NCI-H2227 treated with DMSO at 0.1 percent for 48 hours (cell line): ENCODE measurements at regions not wholly inside any gene's neighbourhood (a gene's known extent, or its start where the extent isn't known, plus 50 kb on each side); places are given as distances from the start of the nearest gene placed in this dataset.
"Not testable (repeated sequence)": the region's sequence is repeated elsewhere in the genome, so short reads cannot be mapped to it uniquely, and the experiment has no call there.

Experiments
- DNase-seq: peaks from one replicate; lab custom pipeline; 2025; lab: John Stamatoyannopoulos, UW

DNA sequence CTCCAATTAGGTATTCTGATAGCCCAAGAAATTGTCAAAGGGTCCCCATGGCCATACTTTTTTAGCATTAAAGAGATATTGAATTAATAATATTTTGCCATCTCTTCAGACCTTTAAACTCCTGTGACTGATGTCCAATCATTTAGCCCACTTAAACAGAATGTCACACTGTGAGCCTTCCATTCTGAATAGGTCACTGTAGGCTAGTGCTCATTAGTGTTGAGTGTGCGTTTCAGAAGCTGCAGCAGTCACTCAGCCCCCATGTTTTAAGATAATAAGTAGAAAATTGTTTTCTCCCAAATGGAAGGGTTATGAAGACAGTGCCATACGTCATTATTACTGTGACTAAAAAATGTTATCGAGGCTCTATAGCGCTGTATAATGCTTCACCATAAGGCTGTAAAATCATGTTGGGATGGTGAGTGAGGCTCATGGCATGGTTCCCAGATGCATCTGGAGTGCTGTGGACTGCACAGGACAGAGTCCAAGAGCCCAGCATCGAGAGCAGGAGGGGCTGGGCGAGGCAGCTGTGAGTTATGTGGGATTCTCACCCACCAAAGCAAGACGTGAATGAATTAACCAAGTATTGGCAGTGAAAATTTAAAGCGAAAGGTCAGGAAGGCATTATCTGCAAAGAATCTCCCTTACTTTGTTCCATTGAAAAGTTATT is 2112.9 kb upstream of the WWC1 start:
- DNase-seq, result no peak

DNA sequence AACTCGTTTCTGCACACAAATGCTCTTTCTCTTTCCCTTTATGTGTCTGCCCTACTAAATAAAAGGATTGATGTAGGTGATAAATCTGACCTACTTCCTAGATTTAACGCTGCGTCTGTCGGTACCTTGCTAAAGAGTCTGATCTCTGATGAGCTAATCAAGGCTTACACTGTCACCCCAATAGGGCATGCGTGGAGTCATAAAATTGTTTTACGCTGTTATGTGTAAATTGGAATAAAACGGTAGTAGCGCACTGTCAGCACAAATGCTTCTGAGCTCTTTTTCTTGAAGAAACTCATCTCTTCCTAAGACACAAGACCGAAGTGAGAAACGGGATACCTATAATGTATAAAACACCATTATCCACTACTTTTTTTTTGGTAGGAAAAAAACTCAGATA is 2106.3 kb upstream of the WWC1 start:
- DNase-seq, result no peak

DNA sequence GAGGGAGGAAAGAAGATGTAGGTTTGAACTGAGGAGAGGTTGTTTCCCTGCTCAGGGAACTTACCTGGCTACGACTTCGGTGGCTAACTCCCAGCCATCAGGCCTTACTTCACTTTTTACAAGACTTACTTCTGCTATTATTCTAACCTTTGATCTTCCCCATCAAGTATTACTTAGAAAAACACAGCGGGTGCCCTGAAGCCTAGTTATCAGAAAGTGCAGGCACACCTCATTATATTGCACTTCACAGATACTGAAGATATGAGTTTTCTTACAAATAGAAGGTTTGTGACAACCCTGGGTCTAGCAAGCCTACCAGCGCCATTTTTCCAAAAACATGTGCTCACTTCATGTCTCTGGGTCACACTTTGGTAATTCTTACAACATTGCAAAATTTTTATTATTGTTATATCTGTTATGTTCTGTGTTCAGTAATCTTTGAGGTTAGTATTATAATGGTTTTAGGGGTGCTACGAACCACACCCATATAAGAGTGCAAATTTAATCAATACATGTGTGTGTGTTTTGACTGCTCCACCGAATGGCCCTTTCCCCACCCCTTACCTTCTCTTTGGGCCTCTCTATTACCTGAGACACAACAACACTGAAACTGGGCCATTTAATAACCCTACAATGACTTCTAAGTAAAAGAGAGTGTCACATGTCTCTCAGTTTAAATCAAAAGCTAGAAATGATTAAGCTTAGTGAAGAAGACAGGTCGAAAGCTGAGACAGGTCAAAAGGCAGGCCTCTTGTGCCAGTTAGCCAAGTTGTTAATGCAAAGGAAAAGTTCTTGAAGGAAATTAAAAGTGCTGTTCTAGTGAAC is 2102.7 kb upstream of the WWC1 start:
- DNase-seq, result no peak

DNA sequence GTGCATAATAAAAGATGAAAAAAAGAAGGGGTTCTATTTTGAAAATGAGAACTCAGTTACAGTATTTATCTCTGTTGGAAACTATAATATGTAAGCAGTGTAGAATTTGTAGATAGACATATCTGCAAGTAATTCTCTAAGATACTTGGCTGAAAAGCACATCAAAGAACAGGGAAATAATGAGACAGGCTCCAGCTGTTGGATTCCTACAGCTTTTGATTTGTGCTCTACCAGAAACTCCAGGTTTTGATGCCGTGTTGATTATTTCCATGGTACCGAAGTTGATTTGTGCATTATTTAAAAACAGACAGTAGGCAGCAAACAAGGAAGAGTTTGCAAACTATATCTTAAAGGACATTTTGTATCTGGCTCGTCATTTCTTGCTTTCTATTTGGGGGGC is 2098.7 kb upstream of the WWC1 start:
- no peak for DNase-seq

DNA sequence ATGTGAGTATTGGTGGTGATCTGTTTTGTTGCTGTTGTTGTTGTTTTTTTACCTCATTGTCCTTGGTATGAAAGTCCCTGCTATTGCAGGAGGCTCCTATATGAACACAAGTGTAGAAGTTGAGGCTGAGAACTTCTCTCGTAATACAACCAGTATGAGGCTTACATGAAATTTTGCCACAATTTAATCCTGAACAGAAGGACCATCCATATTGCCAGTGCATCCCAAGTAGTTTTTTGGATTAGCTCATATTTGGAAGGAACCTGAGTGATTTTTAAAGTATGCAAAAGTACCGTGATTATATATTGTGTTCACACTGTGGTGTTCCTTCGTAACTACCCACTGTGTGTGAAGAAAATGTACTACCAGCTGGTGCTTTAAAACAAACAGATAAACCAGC is 2095.5 kb upstream of the WWC1 start:
- DNase-seq, result no peak

DNA sequence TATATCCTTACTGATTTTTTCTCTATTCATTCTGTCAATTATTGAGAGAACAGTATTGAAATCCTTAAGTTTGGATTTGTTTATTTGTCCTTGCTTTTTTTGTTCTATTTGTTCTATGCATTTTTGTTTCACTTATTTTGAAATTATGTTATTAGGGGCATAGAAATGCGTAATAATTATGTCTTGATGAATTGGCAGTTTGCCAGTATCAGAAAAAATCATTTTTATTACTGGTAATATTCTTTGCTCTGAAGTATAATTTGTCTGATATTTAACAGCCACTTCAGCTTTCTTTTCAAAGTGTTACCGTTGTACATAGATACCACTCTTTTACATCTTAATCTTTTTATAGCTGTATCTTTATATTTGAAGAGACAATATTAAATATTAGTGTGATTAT is 2090.9 kb upstream of the WWC1 start:
- DNase-seq, result no peak

DNA sequence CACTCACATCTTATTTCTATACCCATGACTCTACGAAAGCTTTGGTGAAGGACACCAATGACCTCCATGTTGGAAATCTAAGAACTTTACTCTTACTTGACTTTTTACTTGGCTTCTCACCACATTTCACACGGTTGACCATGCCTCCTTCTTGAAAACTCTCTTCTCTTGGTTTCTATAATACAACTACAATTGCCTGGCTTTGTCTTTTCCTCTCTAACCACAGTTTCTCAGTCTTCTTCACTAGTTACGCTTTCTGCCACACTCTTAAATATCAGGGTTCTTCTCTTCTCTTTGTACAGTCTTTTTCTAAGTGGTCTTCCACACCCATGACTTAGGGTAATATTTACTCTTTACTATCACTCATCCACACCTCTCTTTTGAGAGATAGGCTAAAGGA is 2079.8 kb upstream of the WWC1 start:
- DNase-seq, result no peak

DNA sequence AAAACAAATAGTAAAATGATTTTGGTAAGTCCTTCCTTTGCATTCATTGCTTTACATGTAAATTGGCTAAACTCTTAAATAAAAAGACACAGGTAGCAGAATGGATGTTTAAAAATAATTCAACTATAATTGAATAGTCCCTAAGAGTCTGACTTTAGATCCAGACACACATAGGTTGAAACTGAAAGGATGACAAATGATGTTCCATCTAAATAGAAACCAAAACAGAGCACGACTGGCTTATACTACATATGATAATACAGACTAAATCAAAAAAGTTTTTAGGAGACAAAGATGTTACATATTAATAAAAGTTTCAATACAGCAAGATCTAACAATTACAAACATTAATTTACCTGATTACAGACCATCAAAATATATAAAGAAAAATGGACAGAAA is 2055.1 kb upstream of the WWC1 start:
- no peak for DNase-seq

DNA sequence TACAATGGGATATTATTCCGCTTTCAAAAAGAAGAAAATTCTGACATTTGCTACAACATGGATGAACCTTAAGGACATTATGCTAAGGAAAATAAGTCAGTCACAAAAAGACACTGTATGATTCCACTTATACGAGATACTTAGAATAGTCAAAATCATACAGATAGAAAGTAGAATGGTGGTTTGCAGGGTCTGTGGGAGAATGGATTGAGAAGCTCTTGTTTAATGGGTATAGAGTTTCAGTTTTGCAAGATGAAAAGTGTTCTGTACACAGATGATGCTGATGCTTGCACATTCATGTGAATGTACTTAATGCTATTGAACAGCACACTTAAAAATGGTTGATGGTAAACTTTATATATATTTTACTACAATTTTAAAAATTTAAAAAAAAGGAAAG is 2050.7 kb upstream of the WWC1 start:
- no peak for DNase-seq

DNA sequence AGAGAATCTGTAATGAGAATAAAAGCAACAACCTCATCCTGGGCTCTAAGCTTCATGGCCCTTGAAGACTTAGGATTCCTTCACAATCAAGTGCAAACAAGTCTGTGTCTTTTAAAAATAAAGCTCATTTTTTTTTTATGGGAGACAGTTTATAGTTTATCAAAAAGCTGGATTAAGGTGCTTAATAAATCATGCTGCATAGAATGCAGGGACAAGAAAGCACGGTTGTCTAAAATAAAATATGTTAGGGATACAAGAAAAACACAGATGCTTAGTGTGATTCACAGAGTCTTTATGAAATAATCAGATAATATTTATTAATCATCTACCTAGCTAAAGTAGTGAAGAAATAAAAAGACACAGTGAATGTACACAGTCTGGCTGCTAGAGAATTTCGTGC is 2045.9 kb upstream of the WWC1 start:
- no peak for DNase-seq

DNA sequence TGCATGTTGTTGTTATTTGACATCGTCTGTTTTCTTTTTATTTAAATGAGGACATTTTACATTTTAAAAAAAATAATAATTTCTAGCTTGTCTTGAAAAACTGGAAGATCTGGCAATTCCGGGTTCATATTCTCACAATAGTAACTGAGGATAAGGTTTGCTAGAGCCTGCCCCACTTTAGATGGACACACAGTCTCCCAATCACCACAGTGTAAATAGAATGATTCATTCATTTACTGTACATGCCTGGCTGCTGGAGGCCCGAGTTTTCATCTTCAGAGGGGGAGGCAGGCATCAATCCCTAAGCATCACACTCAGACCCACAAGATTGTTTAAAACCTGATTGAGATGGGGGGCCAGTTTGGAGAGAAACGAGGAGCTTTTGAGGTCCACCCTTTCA is 2039.7 kb upstream of the WWC1 start:
- DNase-seq, result no peak

DNA sequence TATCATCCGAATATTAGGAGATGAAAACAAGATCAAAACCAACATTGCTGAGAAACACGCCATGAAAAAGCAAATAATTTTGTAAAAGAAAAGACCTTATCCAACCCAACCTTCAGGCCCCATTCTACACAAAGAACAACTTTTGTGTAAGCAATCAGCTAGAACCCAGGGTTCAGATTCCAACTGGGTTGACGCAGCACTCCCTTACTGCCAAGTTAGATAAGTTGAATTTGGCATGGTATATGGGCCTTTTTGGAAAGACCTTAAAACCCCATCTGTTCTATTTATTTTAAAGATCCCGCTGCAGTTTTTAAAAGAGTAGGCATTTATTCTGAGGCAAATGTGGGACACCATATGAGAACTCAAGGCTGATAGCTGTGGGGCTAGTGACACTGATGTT is 2033.8 kb upstream of the WWC1 start:
- DNase-seq, result no peak

DNA sequence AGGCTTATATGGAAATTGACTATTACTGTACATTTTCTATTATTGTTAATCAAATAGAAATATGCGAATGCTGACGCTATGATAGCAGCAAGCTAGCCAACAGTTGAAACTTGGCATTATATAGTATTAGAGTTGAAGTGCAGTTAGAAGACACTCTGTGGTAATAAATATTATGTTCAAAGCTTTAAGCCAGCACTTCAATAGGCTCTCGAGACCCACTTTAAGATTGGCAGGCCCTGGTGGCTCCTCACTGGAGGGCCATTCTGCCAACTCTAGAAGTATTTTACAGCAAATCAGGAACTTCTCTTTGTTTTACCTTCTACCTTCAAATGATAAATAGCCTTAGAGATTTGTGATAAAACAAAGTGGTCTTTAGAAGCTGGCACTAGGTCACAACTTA is 2029.0 kb upstream of the WWC1 start:
- DNase-seq, result no peak

DNA sequence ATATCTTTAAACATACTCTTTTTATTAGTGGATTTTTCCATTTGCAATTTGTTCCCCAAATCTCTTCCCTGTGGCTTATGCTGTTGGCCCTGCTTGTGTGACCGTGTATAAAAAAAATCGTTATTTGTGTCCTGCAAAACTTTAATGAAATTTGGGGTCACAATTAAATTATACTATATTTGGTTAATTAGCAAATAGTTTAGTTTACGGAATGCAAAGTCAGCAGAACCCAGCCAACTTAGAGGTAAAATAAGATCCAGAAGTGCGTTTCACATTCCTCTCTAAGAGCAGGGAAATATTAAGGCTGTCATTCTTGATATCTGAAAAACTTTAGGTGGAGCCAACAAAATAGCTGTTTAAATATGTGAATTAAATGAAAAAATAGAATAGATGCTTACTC is 2023.5 kb upstream of the WWC1 start:
- no peak for DNase-seq

DNA sequence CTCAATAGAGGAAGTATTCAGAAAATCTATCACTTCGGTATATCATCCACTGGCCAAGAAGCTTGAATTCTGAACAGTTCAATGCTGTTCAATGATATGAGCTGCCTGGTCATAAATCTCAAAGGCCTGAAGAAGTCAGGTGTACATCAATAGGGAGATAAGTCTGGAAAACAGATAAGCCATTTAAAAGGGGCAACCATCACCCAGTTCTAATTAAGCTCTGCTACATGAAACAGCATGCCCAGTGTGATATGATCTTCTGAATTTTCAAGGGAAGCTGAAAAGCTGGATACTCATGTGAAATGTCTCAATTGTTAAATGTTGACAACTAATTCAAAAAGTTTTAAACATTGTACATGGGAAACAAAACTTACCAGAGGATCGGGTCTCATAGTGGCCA is 2020.7 kb upstream of the WWC1 start:
- DNase-seq, result no peak

DNA sequence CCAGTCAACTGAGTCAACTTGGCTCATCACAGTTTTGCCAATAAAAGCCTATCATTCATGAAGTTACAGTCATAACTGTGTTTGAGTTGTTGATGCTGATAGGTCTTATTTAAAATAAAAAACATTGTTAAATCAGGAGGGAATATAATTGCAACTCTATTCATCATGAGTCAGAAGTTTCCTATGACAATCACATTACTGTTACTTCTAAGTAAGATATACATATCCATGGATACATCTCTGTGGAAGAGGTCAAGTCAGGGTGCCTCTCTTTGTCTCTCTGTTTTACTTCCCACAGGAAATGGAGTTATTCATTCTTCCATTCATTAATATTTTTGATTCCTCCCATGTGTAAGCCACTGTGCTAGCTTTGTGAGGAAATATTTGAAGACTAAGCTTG is 2015.4 kb upstream of the WWC1 start:
- DNase-seq, result no peak

DNA sequence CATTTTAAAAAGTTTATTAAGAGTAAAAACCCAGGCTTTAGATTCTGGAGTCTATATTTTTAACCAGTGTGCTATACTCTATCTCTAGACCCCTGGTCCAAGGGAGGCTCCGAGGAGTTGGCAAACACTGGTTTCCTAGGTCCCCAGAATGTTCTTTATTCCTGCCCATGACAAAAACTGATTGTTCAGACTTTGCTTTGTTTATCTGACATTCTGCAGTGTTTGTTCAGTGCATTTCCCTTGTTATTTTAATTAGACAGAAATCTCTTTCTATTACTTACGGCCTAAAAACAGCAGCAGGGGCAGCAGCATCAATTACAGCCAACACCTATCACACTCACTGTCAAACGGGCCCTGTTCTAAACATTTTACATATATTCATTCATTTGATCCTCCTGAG is 2011.6 kb upstream of the WWC1 start:
- DNase-seq, result no peak

DNA sequence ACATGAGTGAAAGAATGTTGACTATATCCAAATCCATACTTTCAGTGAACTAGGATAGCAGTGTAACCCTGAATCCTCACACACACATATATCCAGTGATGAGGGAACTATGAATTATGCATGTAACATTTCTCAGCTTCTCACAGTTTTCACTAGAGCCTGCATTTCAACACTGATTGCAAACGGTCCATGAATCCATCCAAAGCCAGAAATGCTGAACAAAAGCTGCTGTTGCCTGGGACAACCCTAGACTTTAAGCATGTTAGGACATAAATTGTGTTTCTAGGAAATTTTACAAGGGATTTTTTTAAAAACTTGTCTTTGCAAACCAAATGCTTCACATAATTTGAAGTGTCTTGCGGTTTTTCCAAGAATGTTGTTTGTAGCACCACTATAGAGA is 2010.0 kb upstream of the WWC1 start:
- DNase-seq, result no peak

DNA sequence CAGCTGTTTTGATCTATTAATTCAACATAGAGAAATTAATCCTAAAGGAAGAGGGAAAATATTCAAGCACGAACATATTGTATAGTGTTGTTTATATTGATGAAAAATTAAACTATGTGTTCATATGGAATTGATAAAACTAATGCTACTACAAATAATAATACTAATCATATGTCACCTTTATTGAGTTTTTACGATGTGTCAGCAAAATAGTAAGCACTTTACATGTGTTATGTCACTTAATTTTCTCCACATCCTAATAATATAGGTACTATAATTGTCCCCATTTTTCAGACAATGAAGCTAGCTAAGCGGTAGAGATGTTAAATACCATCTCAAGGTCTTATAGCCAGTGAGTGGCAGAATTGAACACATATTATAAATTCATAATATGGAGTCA is 2008.5 kb upstream of the WWC1 start:
- DNase-seq, result no peak

DNA sequence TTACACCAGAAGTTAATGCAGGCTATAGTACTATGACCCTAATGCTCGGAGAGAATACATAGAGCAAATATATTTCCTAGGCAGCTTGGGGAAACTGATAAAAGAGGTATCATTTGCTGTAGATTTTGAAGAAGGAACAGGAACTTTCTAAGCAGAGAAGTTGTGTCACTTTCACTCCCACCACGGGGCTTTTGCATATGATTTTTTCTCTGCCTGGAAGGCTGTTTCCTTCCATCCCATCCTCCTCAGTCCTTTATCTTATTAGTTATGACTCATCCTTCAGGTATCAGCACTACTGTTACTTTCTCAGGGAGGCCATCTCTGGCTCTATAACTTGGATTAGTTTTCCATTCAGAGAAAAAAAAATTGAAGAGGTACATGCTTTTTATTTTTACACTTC is 2006.1 kb upstream of the WWC1 start:
- DNase-seq, result no peak

DNA sequence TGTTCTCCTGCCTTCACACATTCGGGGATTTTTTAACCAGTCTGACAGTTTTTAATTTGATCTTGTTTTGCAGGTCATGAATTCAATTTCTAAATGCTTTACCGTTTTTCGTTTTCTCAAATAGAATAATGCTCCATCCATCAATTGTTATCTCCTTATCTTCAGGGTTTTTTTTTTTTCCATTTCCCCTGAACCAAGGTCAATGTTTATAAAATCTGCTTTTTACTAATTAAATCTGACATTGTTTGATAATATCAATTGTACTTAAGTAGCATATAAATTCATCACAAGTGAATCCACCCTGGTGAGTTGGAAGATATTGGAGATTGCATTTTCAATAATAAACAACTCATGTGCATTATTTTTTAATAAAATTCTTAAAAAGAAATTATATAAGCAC is 2004.6 kb upstream of the WWC1 start:
- DNase-seq, result no peak

DNA sequence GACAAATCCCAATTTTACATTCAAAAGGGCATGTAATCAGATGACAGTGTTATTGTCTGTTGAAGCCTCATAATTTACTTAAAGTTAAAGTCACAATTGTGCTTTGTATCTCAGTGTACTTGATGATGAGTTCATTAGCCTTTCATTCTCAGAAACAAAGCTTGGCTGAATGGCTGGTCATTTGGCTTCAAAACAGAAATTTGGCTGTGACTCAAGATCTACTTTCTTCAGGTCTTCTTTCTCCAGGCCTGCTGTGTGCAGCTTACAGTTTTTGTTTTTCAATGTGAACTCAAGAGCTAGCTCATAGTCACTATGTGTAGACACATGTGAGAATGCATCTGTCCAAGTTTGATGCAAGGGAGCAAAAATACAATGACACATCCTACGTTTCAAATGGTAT is 2003.6 kb upstream of the WWC1 start:
- DNase-seq, result no peak

DNA sequence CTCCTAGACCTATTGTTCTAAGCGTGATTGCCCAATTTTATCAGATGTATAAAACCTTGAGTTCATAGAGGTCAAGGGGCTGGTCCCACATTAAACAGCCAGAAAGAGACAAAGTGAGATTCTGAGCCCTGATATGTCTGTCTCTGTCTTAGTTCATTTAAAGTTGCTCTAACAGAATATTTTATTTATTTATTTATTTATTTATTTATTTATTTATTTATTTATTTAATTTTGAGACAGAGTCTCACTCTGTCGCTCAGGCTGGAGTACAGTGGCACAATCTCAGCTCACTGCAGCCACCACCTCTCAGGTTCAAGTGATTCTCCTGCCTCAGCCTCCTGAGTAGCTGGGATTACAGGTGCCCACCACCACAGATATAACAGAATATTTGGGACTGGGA is 1999.6 kb upstream of the WWC1 start:
- not testable (repeated sequence) for DNase-seq

DNA sequence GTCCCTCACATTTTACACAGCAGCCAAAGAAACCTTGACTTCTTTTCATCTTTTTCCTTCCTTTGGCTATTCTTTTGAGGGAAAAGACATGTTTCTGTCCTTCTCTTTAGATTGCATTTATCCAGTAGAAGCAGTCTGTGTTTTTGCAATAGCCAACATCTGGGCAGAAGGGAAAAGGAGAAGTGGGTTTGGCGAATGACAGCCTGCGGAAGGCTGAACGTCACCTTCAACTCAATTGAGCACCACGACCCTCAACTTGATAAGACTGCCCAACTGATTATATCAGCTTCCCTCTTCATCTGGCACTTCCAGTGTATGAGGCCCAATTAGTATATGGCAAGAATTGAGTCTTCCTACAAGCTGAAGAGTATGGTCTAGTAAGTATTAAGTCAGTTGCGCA is 1997.6 kb upstream of the WWC1 start:
- DNase-seq, result no peak
